Trophoblast cell (in vitro differentiated cells and primary cell): ENCODE measurements at regions not wholly inside any gene's neighbourhood (a gene's known extent, or its start where the extent isn't known, plus 50 kb on each side); places are given as distances from the start of the nearest gene placed in this dataset.

ENCODE experiments used
- DNase-seq, 2 donors: peaks; one replicate each; pipeline ENCODE4 v3.0.0-alpha.2; 2016
- H2AFZ ChIP-seq: 2 replicates; pipeline ENCODE4 v1.6.1; 2013; ENCODE audit warnings: low read length, moderate library complexity, mild to moderate bottlenecking; ENCODE audit not compliant: insufficient read depth, poor library complexity
- H2AK5ac ChIP-seq: 2 replicates; pipeline ENCODE4 v1.6.1; 2013; ENCODE audit warnings: mild to moderate bottlenecking, low read length
- H2BK120ac ChIP-seq: 2 replicates; pipeline ENCODE4 v1.6.1; 2013; ENCODE audit warnings: low read length, mild to moderate bottlenecking, moderate library complexity; ENCODE audit not compliant: insufficient read depth, poor library complexity
- H2BK12ac ChIP-seq: 2 replicates; pipeline ENCODE4 v1.6.1; 2013; ENCODE audit warnings: mild to moderate bottlenecking, low read length, moderate library complexity
- H2BK5ac ChIP-seq: 2 replicates; pipeline ENCODE4 v1.6.1; 2013; ENCODE audit warnings: low read length, low read depth, moderate library complexity, mild to moderate bottlenecking; ENCODE audit not compliant: poor library complexity
- H3K14ac ChIP-seq: 2 replicates; pipeline ENCODE4 v1.6.1; 2013; ENCODE audit warnings: mild to moderate bottlenecking, low read length
- H3K18ac ChIP-seq: 2 replicates; pipeline ENCODE4 v1.6.1; 2013; ENCODE audit warnings: mild to moderate bottlenecking, low read length
- H3K23ac ChIP-seq: 2 replicates; pipeline ENCODE4 v1.6.1; 2013; ENCODE audit warnings: low read length
- H3K27ac ChIP-seq: 2 replicates; pipeline ENCODE4 v1.5.1; 2013; ENCODE audit warnings: low read depth, mild to moderate bottlenecking, inconsistent platforms, low read length, moderate library complexity
- H3K27me3 ChIP-seq: 2 replicates; pipeline ENCODE4 v1.6.1; 2013; ENCODE audit warnings: inconsistent platforms, mild to moderate bottlenecking, low read length, moderate library complexity; ENCODE audit not compliant: insufficient read depth
- H3K36me3 ChIP-seq, 2 experiments: 1 replicate in 1 of 2; 2 replicates in 1 of 2; pipeline ENCODE4 v1.6.1; 2013; ENCODE audit warnings: low read length in 2 of 2, mild to moderate bottlenecking in 2 of 2, moderate library complexity in 1 of 2; ENCODE audit not compliant: insufficient read depth in 2 of 2, control insufficient read depth in 1 of 2
- H3K4ac ChIP-seq: 2 replicates; pipeline ENCODE4 v1.6.1; 2013; ENCODE audit warnings: low read depth, mild to moderate bottlenecking, low read length, moderate library complexity
- H3K4me1 ChIP-seq, 2 experiments: 1 replicate in 1 of 2; 2 replicates in 1 of 2; pipeline ENCODE4 v1.6.1; 2013; ENCODE audit warnings: low read length in 2 of 2, mild to moderate bottlenecking in 2 of 2, moderate library complexity in 1 of 2; ENCODE audit not compliant: insufficient read depth in 2 of 2, control insufficient read depth in 1 of 2
- H3K4me2 ChIP-seq: 2 replicates; pipeline ENCODE4 v1.6.1; 2013; ENCODE audit warnings: inconsistent platforms, mild to moderate bottlenecking, low read length, moderate library complexity
- H3K4me3 ChIP-seq: 2 replicates; pipeline ENCODE4 v1.5.1; 2013; ENCODE audit warnings: mild to moderate bottlenecking, low read depth, low read length, inconsistent platforms
- H3K79me1 ChIP-seq: one replicate; pipeline ENCODE4 v1.6.1; 2013; ENCODE audit warnings: low read length
- H3K79me2 ChIP-seq: 2 replicates; pipeline ENCODE4 v1.6.1; 2013; ENCODE audit warnings: low read length, mild to moderate bottlenecking; ENCODE audit not compliant: control insufficient read depth, insufficient read depth, poor library complexity
- H3K9ac ChIP-seq: 2 replicates; pipeline ENCODE4 v1.6.1; 2013; ENCODE audit warnings: mild to moderate bottlenecking, low read length
- H3K9me3 ChIP-seq: 2 replicates; pipeline ENCODE4 v1.6.1; 2013; ENCODE audit warnings: low read depth, mild to moderate bottlenecking, control low read depth, inconsistent platforms, low read length; ENCODE audit not compliant: insufficient read depth
- H4K12ac ChIP-seq: 2 replicates; pipeline ENCODE4 v1.6.1; 2013; ENCODE audit warnings: low read depth, mild to moderate bottlenecking, low read length, moderate library complexity
- H4K8ac ChIP-seq: 2 replicates; pipeline ENCODE4 v1.6.1; 2013; ENCODE audit warnings: low read depth, mild to moderate bottlenecking, low read length, moderate library complexity
- H4K91ac ChIP-seq: one replicate; pipeline ENCODE4 v1.6.1; 2013; ENCODE audit warnings: low read depth, mild to moderate bottlenecking, low read length, moderate library complexity
- WGBS: extraction: QIAGEN DNeasy Blood & Tissue Kit; methylation state at CpG from one replicate; pipeline ENCODE4 v1.1.7; 2013; ENCODE audit warnings: missing lambda C conversion rate; ENCODE audit not compliant: insufficient read length, insufficient coverage; ENCODE audit errors: extremely low coverage; 5-methylcytosine and 5-hydroxymethylcytosine counted together

GRCh38 chr2:76204048-76204447, 493.3 kb upstream of the GCFC2 start:
- Histone ChIP-seq H3K4me2 (no peak overlapping the region), H2BK5ac (no peak overlapping the region), H2BK12ac (no peak overlapping the region), H4K12ac (no peak overlapping the region), H3K4me3 (no peak overlapping the region), H3K27ac (no peak overlapping the region), H3K79me2 (no peaks in the 10 kb centered on the region), H3K18ac (no peak overlapping the region), H4K8ac (no peak overlapping the region), H2BK120ac (no peak overlapping the region), H3K36me3 (no peaks in the 10 kb centered on the region), H3K79me1 (no peaks in the 10 kb centered on the region), H3K27me3 (no peaks in the 10 kb centered on the region), H3K9ac (no peak overlapping the region), H4K91ac (no peak overlapping the region), H3K9me3 (no peaks in the 10 kb centered on the region), H2AK5ac (no peak overlapping the region), H3K14ac (no peak overlapping the region), H3K4me1 (no peaks in the 10 kb centered on the region), H2AFZ (no peak overlapping the region), H3K23ac (no peak overlapping the region), H3K4ac (no peak overlapping the region)
- no peak for DNase-seq
- no CpG with 5 or more reads among the region's 2 CpGs for WGBS

GRCh38 chr2:76202866-76203265, 492.2 kb upstream of the GCFC2 start:
- no peak overlapping the region for H3K4me3 ChIP-seq
- no peaks in the 10 kb centered on the region for H3K4me1 ChIP-seq
- DNase-seq, result no peak
- H3K27ac ChIP-seq, result no peak overlapping the region
- H3K4me2 ChIP-seq, result no peak overlapping the region
- no peak overlapping the region for H3K9ac ChIP-seq
- no peaks in the 10 kb centered on the region for H3K36me3 ChIP-seq
- H4K91ac ChIP-seq, result no peak overlapping the region
- no peak overlapping the region for H2AFZ ChIP-seq
- H4K12ac ChIP-seq, result no peak overlapping the region
- no peak overlapping the region for H2BK120ac ChIP-seq
- H3K79me1 ChIP-seq, result no peaks in the 10 kb centered on the region
- H3K4ac ChIP-seq, result no peak overlapping the region
- no CpG with 5 or more reads among the region's 2 CpGs for WGBS
- H3K14ac ChIP-seq, result no peak overlapping the region
- H2AK5ac ChIP-seq, result no peak overlapping the region
- H3K23ac ChIP-seq, result no peak overlapping the region
- H3K18ac ChIP-seq, result no peak overlapping the region
- no peaks in the 10 kb centered on the region for H3K27me3 ChIP-seq
- no peak overlapping the region for H2BK5ac ChIP-seq
- H4K8ac ChIP-seq, result no peak overlapping the region
- H3K9me3 ChIP-seq, result no peaks in the 10 kb centered on the region
- H3K79me2 ChIP-seq, result no peaks in the 10 kb centered on the region
- H2BK12ac ChIP-seq, result no peak overlapping the region

- no peak overlapping the region for H2BK5ac ChIP-seq
- H3K23ac ChIP-seq, result no peak overlapping the region
- no peak overlapping the region for H3K14ac ChIP-seq
- H3K9ac ChIP-seq, result no peak overlapping the region
- no peak overlapping the region for H2AFZ ChIP-seq
- no peak overlapping the region for H3K18ac ChIP-seq
- peak; percentile 72 to 92 for DNase-seq
- H4K12ac ChIP-seq, result no peak overlapping the region
- H3K4ac ChIP-seq, result no peak overlapping the region
- H3K27ac ChIP-seq, result no peak overlapping the region
- H3K4me2 ChIP-seq, result no peak overlapping the region
- no peak overlapping the region for H4K8ac ChIP-seq
- H2BK12ac ChIP-seq, result no peak overlapping the region
- no peaks in the 10 kb centered on the region for H3K79me2 ChIP-seq
- H3K9me3 ChIP-seq, result no peaks in the 10 kb centered on the region
- no peak overlapping the region for H4K91ac ChIP-seq
- H3K4me3 ChIP-seq, result no peak overlapping the region
- WGBS, result no CpG with 5 or more reads among the region's 7 CpGs
- H3K36me3 ChIP-seq, result no peaks in the 10 kb centered on the region
- H3K4me1 ChIP-seq, result no peaks in the 10 kb centered on the region
- H3K79me1 ChIP-seq, result no peaks in the 10 kb centered on the region
- no peak overlapping the region for H2BK120ac ChIP-seq
- H2AK5ac ChIP-seq, result no peak overlapping the region
- no peaks in the 10 kb centered on the region for H3K27me3 ChIP-seq
These were observed 487.2 kb upstream of the GCFC2 start for GRCh38 chr2:76197842-76198448.

GRCh38 chr2:76197428-76197827, 486.7 kb upstream of the GCFC2 start:
- no peaks in the 10 kb centered on the region for H3K27me3 ChIP-seq
- no peak overlapping the region for H3K4ac ChIP-seq
- no peak overlapping the region for H2AK5ac ChIP-seq
- H3K36me3 ChIP-seq, result no peaks in the 10 kb centered on the region
- H2BK12ac ChIP-seq, result no peak overlapping the region
- no peak overlapping the region for H3K27ac ChIP-seq
- H3K18ac ChIP-seq, result no peak overlapping the region
- H3K4me2 ChIP-seq, result no peak overlapping the region
- WGBS, result no CpG with 5 or more reads among the region's 9 CpGs
- no peak overlapping the region for H3K4me3 ChIP-seq
- H2BK5ac ChIP-seq, result no peak overlapping the region
- no peak overlapping the region for H2AFZ ChIP-seq
- no peak for DNase-seq
- no peak overlapping the region for H2BK120ac ChIP-seq
- H4K8ac ChIP-seq, result no peak overlapping the region
- H3K23ac ChIP-seq, result peak overlapping the region; percentile 11
- H3K9ac ChIP-seq, result no peak overlapping the region
- H4K12ac ChIP-seq, result no peak overlapping the region
- no peaks in the 10 kb centered on the region for H3K9me3 ChIP-seq
- no peak overlapping the region for H3K14ac ChIP-seq
- H3K79me1 ChIP-seq, result no peaks in the 10 kb centered on the region
- H3K79me2 ChIP-seq, result no peaks in the 10 kb centered on the region
- H3K4me1 ChIP-seq, result no peaks in the 10 kb centered on the region
- no peak overlapping the region for H4K91ac ChIP-seq
